OCI-LY3 (cell line): ENCODE measurements at regions not wholly inside any gene's neighbourhood (a gene's known extent, or its start where the extent isn't known, plus 50 kb on each side); places are given as distances from the start of the nearest gene placed in this dataset.

ENCODE experiments used
- CTCF ChIP-seq: fragments of 200-600, 300-600 bp; sonication (generic); IDR thresholded peaks from 2 replicates; pipeline ENCODE4 v1.5.1; 2014; ENCODE audit warnings: antibody characterized with exemption, low read length, low read depth
- EZH2phosphoT487 ChIP-seq: fragments of 200-600 bp; shearing (Covaris generic); IDR thresholded peaks from 2 replicates; pipeline ENCODE4 v1.6.1; 2018; ENCODE audit warnings: antibody characterized with exemption, mixed run types, low read depth

- TF ChIP-seq EZH2phosphoT487, result no peak
- TF ChIP-seq CTCF, result no peak
Measured at GRCh38 chr7:54653905-54654304, 105.1 kb downstream of the SEC61G start.
